Progenitor cell of endocrine pancreas (in vitro differentiated cells): ENCODE measurements at regions not wholly inside any gene's neighbourhood (a gene's known extent, or its start where the extent isn't known, plus 50 kb on each side); places are given as distances from the start of the nearest gene placed in this dataset.

Experiments
- DNase-seq: peaks from one replicate; pipeline ENCODE4 v3.0.0; 2021; ENCODE audit warnings: low spot score; ENCODE audit not compliant: unreplicated experiment
- H3K27ac Mint-ChIP-seq: 2 replicates; pipeline ENCODE4 v1.8.0; 2021; ENCODE audit warnings: mild to moderate bottlenecking, moderate library complexity, mixed read lengths
- H3K27me3 Mint-ChIP-seq: 2 replicates; pipeline ENCODE4 v1.8.0; 2021; ENCODE audit warnings: mixed read lengths
- H3K36me3 Mint-ChIP-seq: 2 replicates; pipeline ENCODE4 v1.8.0; 2022; ENCODE audit warnings: mixed read lengths; ENCODE audit not compliant: insufficient read depth
- H3K4me1 Mint-ChIP-seq: 2 replicates; pipeline ENCODE4 v1.8.0; 2021; ENCODE audit warnings: low read depth, mixed read lengths
- H3K4me3 Mint-ChIP-seq: 2 replicates; pipeline ENCODE4 v1.8.0; 2021; ENCODE audit warnings: low read depth, mild to moderate bottlenecking, moderate library complexity, mixed read lengths
- H3K9me3 Mint-ChIP-seq: 2 replicates; pipeline ENCODE4 v1.8.0; 2021; ENCODE audit warnings: low read depth, mixed read lengths
- TF ChIP-seq, protein P1 (sequence below): fragments of 200-600 bp; sonication (generic); IDR thresholded peaks from one replicate; pipeline ENCODE4 v1.5.0; 2021; ENCODE audit warnings: antibody characterized with exemption, mild to moderate bottlenecking; ENCODE audit not compliant: unreplicated experiment

DNA sequence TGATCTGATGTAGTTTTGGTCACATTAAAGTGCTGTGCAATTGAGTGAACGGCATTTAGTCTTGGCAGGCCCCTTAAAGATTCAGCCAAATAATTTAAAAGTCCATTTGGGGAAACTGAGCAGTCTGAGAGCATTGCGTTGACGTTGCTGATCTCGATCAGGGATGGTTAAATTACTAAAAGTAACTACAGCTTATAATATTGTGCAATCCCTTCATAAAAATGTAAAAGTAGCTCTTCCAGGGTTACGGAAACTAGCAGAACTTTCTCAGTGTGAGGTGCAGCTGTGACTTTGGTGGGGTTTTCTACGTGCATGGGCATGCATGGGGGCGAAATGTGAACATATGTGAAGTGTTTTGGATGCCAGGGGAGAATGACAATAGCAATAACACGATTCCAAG lies 184.5 kb upstream of the RNF32 start:
- Mint-ChIP-seq H3K4me1 (peaks cover 18% of the 10 kb centered on the region), H3K4me3 (no peak overlapping the region), H3K27me3 (peaks cover 2% of the 10 kb centered on the region), H3K36me3 (no peaks in the 10 kb centered on the region), H3K9me3 (no peaks in the 10 kb centered on the region), H3K27ac (no peak overlapping the region)
- DNase-seq: no peak
- TF ChIP-seq, protein P1, sequence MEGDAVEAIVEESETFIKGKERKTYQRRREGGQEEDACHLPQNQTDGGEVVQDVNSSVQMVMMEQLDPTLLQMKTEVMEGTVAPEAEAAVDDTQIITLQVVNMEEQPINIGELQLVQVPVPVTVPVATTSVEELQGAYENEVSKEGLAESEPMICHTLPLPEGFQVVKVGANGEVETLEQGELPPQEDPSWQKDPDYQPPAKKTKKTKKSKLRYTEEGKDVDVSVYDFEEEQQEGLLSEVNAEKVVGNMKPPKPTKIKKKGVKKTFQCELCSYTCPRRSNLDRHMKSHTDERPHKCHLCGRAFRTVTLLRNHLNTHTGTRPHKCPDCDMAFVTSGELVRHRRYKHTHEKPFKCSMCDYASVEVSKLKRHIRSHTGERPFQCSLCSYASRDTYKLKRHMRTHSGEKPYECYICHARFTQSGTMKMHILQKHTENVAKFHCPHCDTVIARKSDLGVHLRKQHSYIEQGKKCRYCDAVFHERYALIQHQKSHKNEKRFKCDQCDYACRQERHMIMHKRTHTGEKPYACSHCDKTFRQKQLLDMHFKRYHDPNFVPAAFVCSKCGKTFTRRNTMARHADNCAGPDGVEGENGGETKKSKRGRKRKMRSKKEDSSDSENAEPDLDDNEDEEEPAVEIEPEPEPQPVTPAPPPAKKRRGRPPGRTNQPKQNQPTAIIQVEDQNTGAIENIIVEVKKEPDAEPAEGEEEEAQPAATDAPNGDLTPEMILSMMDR: no peak

DNA sequence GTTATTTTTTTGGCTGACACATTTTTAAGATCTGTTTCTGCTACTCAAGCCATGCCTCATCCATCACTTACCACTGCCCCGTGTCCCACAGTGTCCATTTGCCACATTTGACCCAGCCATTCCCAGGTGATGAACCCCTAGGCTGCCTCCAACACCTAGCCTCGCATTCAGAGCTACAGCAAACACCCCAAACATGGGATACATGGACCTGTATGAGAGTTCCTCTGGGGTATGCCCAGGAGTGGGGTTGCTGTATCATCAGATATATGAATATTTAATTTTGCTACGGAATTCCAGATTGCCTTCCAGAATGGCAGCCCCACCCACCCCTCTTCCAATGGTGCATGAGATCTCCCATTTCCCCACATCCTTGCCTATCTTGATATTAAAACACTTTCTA lies 190.1 kb upstream of the RNF32 start:
- H3K27me3 Mint-ChIP-seq: peaks cover 2% of the 10 kb centered on the region
- no peaks in the 10 kb centered on the region for H3K9me3 Mint-ChIP-seq
- no peaks in the 10 kb centered on the region for H3K4me1 Mint-ChIP-seq
- no peak overlapping the region for H3K27ac Mint-ChIP-seq
- TF ChIP-seq, protein P1: no peak
- no peak overlapping the region for H3K4me3 Mint-ChIP-seq
- no peaks in the 10 kb centered on the region for H3K36me3 Mint-ChIP-seq
- DNase-seq: no peak

DNA sequence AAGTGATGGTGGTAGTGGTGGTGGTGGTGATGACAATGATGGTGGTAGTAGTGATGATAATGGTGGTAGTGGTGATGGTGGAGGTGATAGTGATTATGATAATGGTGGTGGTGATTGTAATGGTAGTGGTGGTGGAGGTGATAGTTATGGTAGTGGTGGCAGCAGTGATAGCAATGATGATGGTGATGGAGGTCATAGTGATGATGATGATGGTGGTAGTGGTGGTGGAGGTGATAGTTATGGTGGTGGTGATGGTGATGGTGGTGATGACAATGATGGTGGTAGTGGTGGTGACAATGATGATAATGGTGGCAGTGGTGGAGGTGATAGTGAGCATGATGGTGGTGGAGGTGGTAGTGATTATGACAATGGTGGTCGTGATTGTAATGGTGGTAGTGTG lies 191.7 kb upstream of the RNF32 start:
- no peak for DNase-seq
- no peak overlapping the region for H3K4me3 Mint-ChIP-seq
- peaks cover 2% of the 10 kb centered on the region for H3K27me3 Mint-ChIP-seq
- H3K27ac Mint-ChIP-seq: no peak overlapping the region
- TF ChIP-seq, protein P1: no peak
- H3K36me3 Mint-ChIP-seq: no peaks in the 10 kb centered on the region
- no peaks in the 10 kb centered on the region for H3K4me1 Mint-ChIP-seq
- H3K9me3 Mint-ChIP-seq: no peaks in the 10 kb centered on the region

DNA sequence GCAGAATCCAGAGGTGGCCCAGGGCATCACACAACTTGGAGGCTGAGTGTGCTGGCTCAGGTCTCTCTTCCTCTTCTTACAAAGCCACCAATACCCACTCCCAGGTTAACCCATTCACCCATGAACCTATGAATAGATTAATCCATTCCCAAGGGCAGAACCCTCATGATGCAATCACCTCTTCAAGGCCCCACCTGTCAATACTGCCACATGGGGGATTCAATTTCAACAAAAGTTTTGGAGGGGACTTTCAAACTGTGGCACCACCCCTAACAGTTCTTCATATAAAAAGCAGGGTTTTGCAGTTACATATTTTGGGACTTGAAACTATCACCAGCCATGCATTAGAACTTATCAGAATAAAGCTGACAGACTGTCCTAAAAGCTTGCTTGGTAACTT lies 193.6 kb upstream of the RNF32 start:
- no peak overlapping the region for H3K27ac Mint-ChIP-seq
- no peak overlapping the region for H3K4me3 Mint-ChIP-seq
- TF ChIP-seq, protein P1: no peak
- H3K36me3 Mint-ChIP-seq: no peaks in the 10 kb centered on the region
- peaks cover 14% of the 10 kb centered on the region for H3K27me3 Mint-ChIP-seq
- H3K4me1 Mint-ChIP-seq: no peaks in the 10 kb centered on the region
- H3K9me3 Mint-ChIP-seq: no peaks in the 10 kb centered on the region
- DNase-seq: no peak

DNA sequence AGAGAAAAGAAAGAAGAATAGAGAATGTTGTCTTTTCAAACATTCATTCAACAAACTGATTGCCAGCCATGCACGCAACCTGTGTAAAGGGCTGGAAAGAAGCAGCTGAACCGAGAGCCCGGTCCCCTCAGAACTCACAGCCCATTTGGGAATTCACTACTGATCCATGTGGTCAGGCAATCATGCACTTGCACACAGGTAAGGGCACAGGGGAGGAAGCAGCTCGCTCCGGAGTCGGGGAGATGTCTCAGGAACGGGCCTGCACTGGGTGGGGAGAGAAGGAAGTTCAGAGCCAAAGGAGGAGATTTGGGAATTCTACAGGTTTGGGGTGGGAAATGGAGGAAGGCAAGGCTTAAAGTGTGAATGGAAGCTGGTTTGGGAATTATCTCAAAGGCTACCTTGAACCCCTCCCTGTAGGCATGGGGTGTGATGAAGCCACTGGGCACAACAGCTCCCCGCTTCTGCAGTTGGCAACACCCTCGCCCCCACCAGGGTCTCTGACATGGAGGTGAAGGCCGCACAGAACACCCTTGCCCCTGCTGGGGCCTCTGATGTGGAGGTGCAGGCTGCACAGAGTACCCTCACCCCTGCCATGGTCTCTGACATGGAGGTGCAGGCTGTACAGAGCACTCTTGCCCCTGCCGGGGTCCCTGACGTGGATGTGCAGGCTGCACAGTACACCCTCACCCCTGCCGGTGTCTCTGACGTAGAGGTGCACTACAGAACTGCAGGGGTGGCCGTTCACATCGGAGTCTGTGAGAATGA lies 194.4 kb upstream of the RNF32 start:
- Mint-ChIP-seq H3K27ac (no peak overlapping the region), H3K4me3 (no peak overlapping the region), H3K36me3 (no peaks in the 10 kb centered on the region), H3K9me3 (no peaks in the 10 kb centered on the region), H3K4me1 (no peaks in the 10 kb centered on the region), H3K27me3 (peaks cover 14% of the 10 kb centered on the region)
- TF ChIP-seq, protein P1: no peak
- no peak for DNase-seq
